NCI-H146 treated with DMSO at 0.1 percent for 48 hours (cell line): ENCODE measurements at regions not wholly inside any gene's neighbourhood (a gene's known extent, or its start where the extent isn't known, plus 50 kb on each side); places are given as distances from the start of the nearest gene placed in this dataset.
"Not testable (repeated sequence)": the region's sequence is repeated elsewhere in the genome, so short reads cannot be mapped to it uniquely, and the experiment has no call there.

Experiments used
- DNase-seq: peaks from one replicate; lab custom pipeline; 2025; ENCODE audit not compliant: unreplicated experiment; lab: John Stamatoyannopoulos, UW

GRCh38 chr13:84812078-84812477 is 929.8 kb upstream of the SLITRK1 start:
- no peak for DNase-seq

GRCh38 chr13:84810781-84811180 is 928.5 kb upstream of the SLITRK1 start:
- DNase-seq, result no peak

- DNase-seq, result no peak
Observed at GRCh38 chr13:84802073-84802472, 919.8 kb upstream of the SLITRK1 start.

GRCh38 chr13:84784443-84785153 is 902.3 kb upstream of the SLITRK1 start:
- no peak for DNase-seq

- no peak for DNase-seq
Observed at GRCh38 chr13:84777316-84777715, 895.0 kb upstream of the SLITRK1 start.

GRCh38 chr13:84776593-84776992 is 894.3 kb upstream of the SLITRK1 start:
- no peak for DNase-seq

GRCh38 chr13:84775920-84776319 is 893.6 kb upstream of the SLITRK1 start:
- not testable (repeated sequence) for DNase-seq

GRCh38 chr13:84774111-84774510 is 891.8 kb upstream of the SLITRK1 start:
- DNase-seq, result no peak

- DNase-seq, result no peak
Observed at GRCh38 chr13:84760956-84761355, 878.7 kb upstream of the SLITRK1 start.

GRCh38 chr13:84749126-84749525 is 866.9 kb upstream of the SLITRK1 start:
- DNase-seq, result no peak

- DNase-seq, result no peak
Observed at GRCh38 chr13:84745051-84745551, 862.8 kb upstream of the SLITRK1 start.

GRCh38 chr13:84744203-84744602 is 861.9 kb upstream of the SLITRK1 start:
- no peak for DNase-seq

GRCh38 chr13:84741253-84741652 is 859.0 kb upstream of the SLITRK1 start:
- DNase-seq, result no peak

GRCh38 chr13:84739021-84739420 is 856.7 kb upstream of the SLITRK1 start:
- no peak for DNase-seq

GRCh38 chr13:84737661-84738060 is 855.4 kb upstream of the SLITRK1 start:
- no peak for DNase-seq

- DNase-seq, result no peak
Observed at GRCh38 chr13:84730376-84730775, 848.1 kb upstream of the SLITRK1 start.

GRCh38 chr13:84705982-84706710 is 823.9 kb upstream of the SLITRK1 start:
- DNase-seq, result no peak

- no peak for DNase-seq
Observed at GRCh38 chr13:84702174-84702573, 819.9 kb upstream of the SLITRK1 start.

- not testable (repeated sequence) for DNase-seq
Observed at GRCh38 chr13:84697591-84697990, 815.3 kb upstream of the SLITRK1 start.

- DNase-seq, result no peak
Observed at GRCh38 chr13:84686973-84687372, 804.7 kb upstream of the SLITRK1 start.

GRCh38 chr13:84686458-84686857 is 804.2 kb upstream of the SLITRK1 start:
- no peak for DNase-seq

- no peak for DNase-seq
Observed at GRCh38 chr13:84684804-84685203, 802.5 kb upstream of the SLITRK1 start.
